Omental fat pad (tissue), 3 donors: ENCODE measurements at regions not wholly inside any gene's neighbourhood (a gene's known extent, or its start where the extent isn't known, plus 50 kb on each side); places are given as distances from the start of the nearest gene placed in this dataset.
A peak's percentile ranks its signal among the peaks of the same experiment; 100 is the strongest.

Experiments
- ATAC-seq: fragments of 150-250 bp; one replicate; pipeline ENCODE4 v1.9.1; 2016; ENCODE audit warnings: mild to moderate bottlenecking, moderate library complexity; ENCODE audit not compliant: low FRiP score
- DNase-seq: peaks from one replicate; pipeline ENCODE4 v3.0.0-alpha.2; 2019; ENCODE audit warnings: low spot score
- TF ChIP-seq, protein P1 (sequence below), 3 donors: fragments of 450-650 bp; IDR thresholded peaks; one replicate each; pipeline ENCODE4 v1.5.1; 2016 to 2017; ENCODE audit warnings: antibody characterized with exemption in 3 of 3, mild to moderate bottlenecking in 3 of 3, moderate library complexity in 2 of 3

DNA sequence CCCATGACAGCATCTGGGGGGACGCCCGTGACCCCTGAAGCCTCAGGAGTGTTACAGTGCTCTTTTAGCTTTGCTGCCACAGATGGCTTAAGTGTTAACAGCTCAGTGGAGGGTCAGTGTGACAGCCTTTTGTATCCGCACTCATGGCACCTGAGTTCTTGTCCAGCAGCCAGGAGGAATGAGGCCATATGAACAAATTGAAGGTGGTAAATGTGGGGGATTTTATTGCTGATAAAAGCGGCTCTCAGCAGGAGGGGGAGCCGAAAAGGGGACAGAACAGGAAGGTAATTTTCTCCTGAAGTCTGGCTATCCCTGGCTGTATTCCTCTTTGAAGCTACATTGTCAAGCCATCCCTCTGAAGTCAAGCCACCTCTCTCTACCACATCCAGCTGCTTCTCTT lies 441.0 kb downstream of the RAPGEF2 start:
- DNase-seq = no peak
- TF ChIP-seq, protein P1, sequence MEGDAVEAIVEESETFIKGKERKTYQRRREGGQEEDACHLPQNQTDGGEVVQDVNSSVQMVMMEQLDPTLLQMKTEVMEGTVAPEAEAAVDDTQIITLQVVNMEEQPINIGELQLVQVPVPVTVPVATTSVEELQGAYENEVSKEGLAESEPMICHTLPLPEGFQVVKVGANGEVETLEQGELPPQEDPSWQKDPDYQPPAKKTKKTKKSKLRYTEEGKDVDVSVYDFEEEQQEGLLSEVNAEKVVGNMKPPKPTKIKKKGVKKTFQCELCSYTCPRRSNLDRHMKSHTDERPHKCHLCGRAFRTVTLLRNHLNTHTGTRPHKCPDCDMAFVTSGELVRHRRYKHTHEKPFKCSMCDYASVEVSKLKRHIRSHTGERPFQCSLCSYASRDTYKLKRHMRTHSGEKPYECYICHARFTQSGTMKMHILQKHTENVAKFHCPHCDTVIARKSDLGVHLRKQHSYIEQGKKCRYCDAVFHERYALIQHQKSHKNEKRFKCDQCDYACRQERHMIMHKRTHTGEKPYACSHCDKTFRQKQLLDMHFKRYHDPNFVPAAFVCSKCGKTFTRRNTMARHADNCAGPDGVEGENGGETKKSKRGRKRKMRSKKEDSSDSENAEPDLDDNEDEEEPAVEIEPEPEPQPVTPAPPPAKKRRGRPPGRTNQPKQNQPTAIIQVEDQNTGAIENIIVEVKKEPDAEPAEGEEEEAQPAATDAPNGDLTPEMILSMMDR (IDR thresholded peaks at IDR 0.05) = no peak

GRCh38 chr4:159545556-159545955 lies 442.7 kb downstream of the RAPGEF2 start:
- no peak for DNase-seq
- TF ChIP-seq, protein P1 (IDR thresholded peaks at IDR 0.05) = no peak
- ATAC-seq = no peak

More for the DNA sequence above, 441.0 kb downstream of the RAPGEF2 start:
- no peak for ATAC-seq

- ATAC-seq (peak; percentile 82), DNase-seq (no peak)
- TF ChIP-seq, protein P1 (IDR thresholded peaks at IDR 0.05) = no peak
Observed at GRCh38 chr4:159547645-159548308, 444.9 kb downstream of the RAPGEF2 start.

- ATAC-seq (peak; percentile 35), DNase-seq (no peak)
- TF ChIP-seq, protein P1 (IDR thresholded peaks at IDR 0.05) = no peak
Observed at GRCh38 chr4:159549098-159549518, 446.2 kb downstream of the RAPGEF2 start.

DNA sequence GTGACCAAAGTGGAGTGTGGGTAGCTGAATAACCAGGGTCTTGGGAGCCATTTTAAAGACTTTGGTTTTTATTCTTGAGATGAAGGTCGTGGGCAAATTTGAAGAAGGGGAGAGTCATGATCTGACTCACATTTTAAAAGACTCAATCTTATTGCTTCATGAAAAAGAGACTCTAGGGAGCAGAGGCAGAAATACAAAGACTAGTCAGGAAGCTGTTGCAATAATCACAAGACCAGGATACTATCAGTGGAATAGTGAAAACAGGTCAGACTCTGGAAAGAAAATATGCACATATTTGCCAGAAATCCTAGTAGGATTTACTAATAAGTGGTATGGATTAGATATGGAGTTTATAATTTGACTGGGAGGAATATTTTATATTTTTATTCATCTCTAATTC lies 448.4 kb downstream of the RAPGEF2 start:
- ATAC-seq = no peak
- DNase-seq = no peak
- TF ChIP-seq, protein P1 (IDR thresholded peaks at IDR 0.05) = no peak

GRCh38 chr4:159552979-159553768 lies 450.3 kb downstream of the RAPGEF2 start:
- no peak for DNase-seq
- ATAC-seq = no peak
- TF ChIP-seq, protein P1 (IDR thresholded peaks at IDR 0.05) = no peak
